ENCODE measurements at regions not wholly inside any gene's neighbourhood (a gene's known extent, or its start where the extent isn't known, plus 50 kb on each side); places are given as distances from the start of the nearest gene placed in this dataset.
"Not testable (repeated sequence)": the region's sequence is repeated elsewhere in the genome, so short reads cannot be mapped to it uniquely, and the experiment has no call there.

DNA sequence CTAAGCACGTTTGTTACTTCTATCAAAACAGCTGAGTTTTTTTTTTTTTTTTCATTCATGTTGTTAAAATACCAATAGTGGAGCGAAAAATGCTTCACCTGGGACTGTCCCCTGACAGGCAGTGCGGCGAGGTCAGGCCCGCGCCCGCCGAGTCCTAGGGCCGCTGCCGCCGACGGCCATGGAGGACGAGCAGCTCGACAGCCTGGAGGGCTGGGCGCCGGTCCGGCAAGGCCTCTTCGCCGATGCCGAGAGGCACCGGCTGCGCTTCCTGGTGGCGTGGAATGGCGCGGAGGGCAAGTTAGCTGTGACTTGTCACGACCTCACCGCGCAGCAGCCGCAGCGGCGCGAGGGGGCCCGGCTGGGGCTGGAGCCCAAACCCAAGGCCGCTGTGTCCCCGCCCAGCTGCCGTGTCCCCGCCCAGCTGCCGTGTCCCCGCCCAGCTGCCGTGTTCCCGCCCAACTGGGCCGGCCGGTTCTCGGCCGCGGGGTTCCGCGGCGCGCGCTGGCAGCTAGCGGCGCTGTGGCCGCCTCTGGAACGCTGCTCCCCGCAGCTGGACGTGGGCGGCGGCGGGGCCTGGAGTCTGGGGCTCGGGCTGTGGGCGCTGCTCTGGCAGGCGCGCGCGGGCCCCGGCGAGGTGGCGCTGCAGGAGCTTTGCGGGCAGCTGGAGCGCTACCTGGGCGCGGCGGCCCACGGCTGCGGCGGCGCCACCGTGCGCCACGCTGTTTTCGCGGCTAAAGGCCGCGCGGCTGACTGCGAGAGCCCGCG is 56.7 kb upstream of the GOLGA8R start:
- ATAC-seq = peak; percentile 99

GRCh38 chr15:30471366-30471749 is 57.3 kb upstream of the GOLGA8R start:
- ATAC-seq = peak; percentile 12

- ATAC-seq = not testable (repeated sequence)
Observed at GRCh38 chr15:30471817-30472551, 57.9 kb upstream of the GOLGA8R start.

DNA sequence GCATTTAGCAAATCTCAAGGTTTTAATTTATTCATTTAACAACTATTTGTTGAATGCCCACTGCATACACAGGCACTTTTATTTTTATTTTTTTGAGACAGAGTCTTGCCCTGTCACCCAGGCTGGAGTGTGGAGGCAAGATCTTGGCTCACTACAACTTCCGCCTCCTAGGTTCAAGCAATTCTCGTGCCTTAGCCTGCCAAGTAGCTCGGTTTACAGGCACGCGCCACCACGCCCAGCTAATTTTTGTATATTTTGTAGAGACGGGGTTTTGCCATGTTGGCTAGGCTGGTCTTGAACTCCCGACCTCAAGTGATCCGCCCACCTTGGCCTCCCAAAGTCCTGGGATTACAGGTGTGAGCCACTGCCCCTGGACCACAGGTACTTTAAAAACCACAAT is 67.0 kb upstream of the GOLGA8Q start:
- ATAC-seq = not testable (repeated sequence)

- not testable (repeated sequence) for ATAC-seq
Observed at GRCh38 chr15:30489237-30489636, 62.6 kb upstream of the GOLGA8Q start.

DNA sequence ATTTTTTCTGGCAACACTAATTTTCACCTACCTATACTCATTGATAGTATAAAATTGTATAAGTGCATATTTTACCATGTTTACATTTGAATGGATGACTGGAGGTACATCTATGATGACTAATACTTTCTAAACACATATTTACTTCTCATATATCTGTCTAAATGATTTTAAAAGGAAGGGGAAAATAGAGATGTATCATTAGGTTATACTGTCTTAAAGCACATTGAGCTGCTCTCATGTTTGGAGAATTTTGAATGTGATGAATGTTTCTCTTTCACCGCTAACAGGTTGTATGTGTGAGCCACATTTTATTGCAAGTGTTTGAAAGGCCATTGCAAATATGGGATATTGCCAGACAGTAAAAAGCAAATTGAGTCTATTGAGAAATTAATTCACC is 61.5 kb upstream of the GOLGA8Q start:
- ATAC-seq = not testable (repeated sequence)

- not testable (repeated sequence) for ATAC-seq
Observed at GRCh38 chr15:30493947-30494346, 57.9 kb upstream of the GOLGA8Q start.

DNA sequence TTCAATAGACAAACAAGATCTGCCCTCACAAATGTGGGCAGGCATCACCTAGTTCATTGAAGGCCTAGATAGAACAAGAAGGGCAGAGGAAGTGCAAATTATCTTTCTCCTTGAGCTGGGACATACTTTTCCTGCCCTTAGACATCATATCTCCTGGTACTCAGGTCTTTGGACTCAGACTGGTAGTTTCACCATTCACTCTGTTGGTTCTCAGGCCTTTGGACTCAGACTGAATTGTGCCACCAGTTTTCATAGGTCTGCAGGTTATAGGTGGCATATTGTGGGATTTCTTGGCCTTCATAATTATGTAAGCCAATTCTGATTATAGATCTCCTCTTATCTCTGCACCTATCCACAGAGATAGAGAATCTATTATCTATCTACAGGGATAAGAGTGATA is 54.6 kb upstream of the GOLGA8Q start:
- not testable (repeated sequence) for ATAC-seq

- not testable (repeated sequence) for ATAC-seq
Observed at GRCh38 chr15:30499233-30499632, 52.6 kb upstream of the GOLGA8Q start.

GRCh38 chr15:30500511-30500910 is 51.3 kb upstream of the GOLGA8Q start:
- not testable (repeated sequence) for ATAC-seq
